Adrenal gland (tissue), 9 donors: ENCODE measurements at regions not wholly inside any gene's neighbourhood (a gene's known extent, or its start where the extent isn't known, plus 50 kb on each side); places are given as distances from the start of the nearest gene placed in this dataset.

Experiments used
- DNase-seq, 7 donors: peaks; one replicate each; pipeline ENCODE4 v3.0.0-alpha.2; 2019 to 2020
- H3K27ac ChIP-seq, 5 donors: fragments of 200-600 bp; sonication (generic) in 4 of 5; 1 replicate in 3 of 5; 2 replicates in 2 of 5; pipeline versions ENCODE4 v1.5.1 to v1.8.0; 2016 to 2020; ENCODE audit warnings: mild to moderate bottlenecking in 1 of 5
- H3K27me3 ChIP-seq: fragments of 200-600 bp; 2 replicates; pipeline ENCODE4 v1.8.0; 2021
- H3K36me3 ChIP-seq, 2 donors: fragments of 200-600 bp; replicated peaks in 1 of 2; 1 replicate in 1 of 2; 2 replicates in 1 of 2; pipeline versions ENCODE4 v1.5.1 to v1.8.0; 2018 to 2022
- H3K4me1 ChIP-seq, 2 donors: fragments of 200-600 bp; replicated peaks in 1 of 2; 1 replicate in 1 of 2; 2 replicates in 1 of 2; pipeline versions ENCODE4 v1.5.1 to v1.8.0; 2018 to 2021
- H3K4me3 ChIP-seq, 4 donors: fragments of 200-600 bp; sonication (generic) in 3 of 4; one replicate each; pipeline ENCODE4 v1.5.1; 2016 to 2018
- H3K9me3 ChIP-seq, 3 donors: fragments of 200-600 bp; sonication (generic) in 1 of 3; replicated peaks in 1 of 3; 1 replicate in 2 of 3; 2 replicates in 1 of 3; pipeline versions ENCODE4 v1.5.1 to v1.8.0; 2016 to 2021
- CTCF ChIP-seq, 6 experiments: fragments of 450-650 bp in 4 of 6; fragments of 200-600 bp in 2 of 6; sonication (generic) in 1 of 6; IDR thresholded peaks; 1 replicate in 5 of 6; 2 replicates in 1 of 6; pipeline versions ENCODE4 v1.5.1 to v1.8.0; 2016 to 2021; ENCODE audit warnings: antibody characterized with exemption in 6 of 6, mild to moderate bottlenecking in 2 of 6, moderate library complexity in 1 of 6
- POLR2A ChIP-seq, 2 donors: fragments of 450-650 bp; IDR thresholded peaks; one replicate each; pipeline ENCODE4 v1.6.1; 2017; ENCODE audit warnings: antibody characterized with exemption in 2 of 2, mild to moderate bottlenecking in 2 of 2, moderate library complexity in 1 of 2
- WGBS, 4 donors: extraction: QIAGEN DNeasy Blood & Tissue Kit in 2 of 4; methylation state at CpG; one replicate each; pipeline versions ENCODE4 v1.1.5 to v1.1.7; 2013 to 2017; 5-methylcytosine and 5-hydroxymethylcytosine counted together
- intact Hi-C, 2 donors: fragments of 100-400 bp; cut with DNase I; formaldehyde crosslinking; loops; one replicate each; pipeline versions ENCODE4 v1.14.1 to v1.15.0; 2022 to 2023
- donor health status: healthy with polysubstance abuse.
- donor health status: Bipolar disorder and iron deficiency.
- donor health status: DM: yes; HTN: yes; CAD: no.
- donor health status: DM: no; HTN: no; CAD: no.
- donor health status: DM: no; HTN: no; CAD: no.

DNA sequence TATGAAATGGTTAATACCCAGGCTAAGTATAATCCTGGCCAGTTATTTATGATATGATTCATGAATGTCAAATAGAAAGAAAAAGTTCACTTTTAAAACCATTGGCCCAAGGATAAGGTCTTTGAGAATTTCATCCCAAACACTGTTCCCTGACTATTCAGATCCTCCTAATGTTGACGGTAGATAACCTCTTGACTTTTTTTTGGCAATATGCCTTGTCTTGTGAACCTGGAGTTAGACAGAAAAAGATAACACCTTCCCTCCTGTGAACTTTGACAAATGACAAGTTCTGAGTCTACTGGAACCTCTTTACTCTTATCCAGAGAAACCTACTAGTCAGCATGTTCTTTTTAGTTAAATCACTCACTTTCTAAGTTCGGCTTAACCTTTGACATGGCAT, 166.8 kb upstream of the PREP start:
- H3K4me3 ChIP-seq: no peak overlapping the region
- DNase-seq: no peak
- 29 to 42% (median 36%) methylated on average over 2 of the region's 2 CpGs for WGBS, 4 donors
- TF ChIP-seq POLR2A (IDR thresholded peaks at IDR 0.05) (no peak), CTCF (IDR thresholded peaks at IDR 0.05) (no peak)
- peaks cover 0 to 6% of the 10 kb centered on the region in 2 donors for H3K4me1 ChIP-seq
- intact Hi-C loops: no loop called here
- no peaks in the 10 kb centered on the region for H3K36me3 ChIP-seq
- no peak overlapping the region for H3K27ac ChIP-seq
- no peaks in the 10 kb centered on the region for H3K9me3 ChIP-seq
- H3K27me3 ChIP-seq: peaks cover 5% of the 10 kb centered on the region

DNA sequence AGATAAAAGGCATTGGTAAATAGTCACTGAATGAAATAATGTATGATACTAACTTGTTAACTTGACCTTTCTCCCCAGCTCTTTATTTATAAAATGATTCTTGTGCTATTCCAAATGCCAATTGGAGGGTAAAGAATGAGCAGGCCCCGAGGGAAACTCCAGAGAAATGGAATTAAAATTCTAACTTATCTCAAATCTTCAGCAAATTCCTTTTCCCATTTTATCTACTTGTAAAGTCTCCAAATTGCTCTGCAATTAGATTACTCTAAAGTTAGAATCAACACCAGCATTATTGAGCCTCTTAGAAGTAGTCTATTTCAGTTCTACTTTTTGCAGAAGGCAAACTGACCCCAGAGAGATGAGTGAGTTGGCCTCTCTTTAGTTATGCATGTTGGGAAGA, 165.9 kb upstream of the PREP start:
- intact Hi-C loops: no loop called here
- no peak for TF ChIP-seq POLR2A (IDR thresholded peaks at IDR 0.05)
- no peak for TF ChIP-seq CTCF (IDR thresholded peaks at IDR 0.05)

DNA sequence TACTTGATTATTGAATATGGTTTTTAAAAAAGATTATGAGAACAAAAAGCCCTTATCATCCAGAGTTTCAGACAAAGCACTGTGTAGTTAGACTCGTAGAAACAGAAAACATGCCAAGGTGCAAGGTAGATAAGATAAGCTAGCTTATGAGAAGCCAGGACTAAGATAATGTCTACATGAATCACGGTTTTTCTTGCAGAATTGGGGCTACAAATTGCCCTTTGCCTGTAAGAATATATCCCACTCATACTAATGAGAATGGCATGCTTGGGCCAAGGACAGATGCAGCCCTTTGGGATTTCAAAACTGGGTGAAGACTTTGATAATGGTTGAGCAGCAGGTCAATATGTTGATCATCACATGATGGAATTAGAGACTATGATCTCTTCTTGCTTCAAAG, 165.3 kb upstream of the PREP start:
- Histone ChIP-seq H3K4me3 (no peak overlapping the region), H3K27ac (no peak overlapping the region), H3K4me1 (peaks cover 0 to 6% of the 10 kb centered on the region in 2 donors), H3K9me3 (no peaks in the 10 kb centered on the region), H3K36me3 (no peaks in the 10 kb centered on the region), H3K27me3 (peaks cover 5% of the 10 kb centered on the region)
- intact Hi-C loops: no loop called here
- no peak for TF ChIP-seq POLR2A (IDR thresholded peaks at IDR 0.05)
- no peak for TF ChIP-seq CTCF (IDR thresholded peaks at IDR 0.05)
- no peak for DNase-seq
- 26 to 42% (median 34%) methylated on average over 2 of the region's 2 CpGs for WGBS, 4 donors

More for the DNA sequence above, 165.9 kb upstream of the PREP start:
- no peaks in the 10 kb centered on the region for H3K9me3 ChIP-seq
- DNase-seq: no peak
- peaks cover 5% of the 10 kb centered on the region for H3K27me3 ChIP-seq
- peaks cover 0 to 6% of the 10 kb centered on the region in 2 donors for H3K4me1 ChIP-seq
- H3K4me3 ChIP-seq: no peak overlapping the region
- 56 to 72% (median 66%) methylated on average over 1 of the region's 1 CpG for WGBS, 4 donors
- H3K36me3 ChIP-seq: no peaks in the 10 kb centered on the region
- no peak overlapping the region for H3K27ac ChIP-seq

DNA sequence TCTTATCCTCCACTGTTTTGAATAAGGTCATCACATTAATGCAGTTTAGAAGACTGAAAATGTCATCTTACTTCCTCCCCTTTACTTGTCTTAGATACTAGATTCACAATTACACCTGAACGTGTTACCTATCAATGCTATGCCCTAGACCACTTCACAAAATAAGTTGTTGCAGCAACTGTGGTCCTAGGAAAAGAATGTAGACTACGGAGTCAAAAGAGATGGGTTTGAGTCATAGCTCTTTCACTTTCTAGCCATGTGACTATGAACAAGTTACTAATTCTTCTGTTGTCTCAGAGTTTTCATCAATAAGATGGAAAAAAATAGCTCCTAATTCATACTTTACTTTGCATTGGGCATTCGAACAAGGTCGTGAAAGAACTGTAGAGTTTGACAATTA, 164.3 kb upstream of the PREP start:
- TF ChIP-seq CTCF (IDR thresholded peaks at IDR 0.05) (no peak), POLR2A (IDR thresholded peaks at IDR 0.05) (no peak)
- Histone ChIP-seq H3K4me3 (no peak overlapping the region), H3K27me3 (peaks cover 5% of the 10 kb centered on the region), H3K4me1 (peaks cover 0 to 6% of the 10 kb centered on the region in 2 donors), H3K36me3 (no peaks in the 10 kb centered on the region), H3K27ac (no peak overlapping the region), H3K9me3 (no peaks in the 10 kb centered on the region)
- intact Hi-C loops: no loop called here
- DNase-seq: no peak
- WGBS, 4 donors: 76 to 87% (median 82%) methylated on average over 4 of the region's 4 CpGs
